GM12892 (cell line): ENCODE measurements at regions not wholly inside any gene's neighbourhood (a gene's known extent, or its start where the extent isn't known, plus 50 kb on each side); places are given as distances from the start of the nearest gene placed in this dataset.

Source experiments
- POLR2A ChIP-seq: IDR thresholded peaks from 2 replicates; pipeline ENCODE4 v1.6.1; 2011; ENCODE audit warnings: low read depth, low read length, control low read depth
- POLR2AphosphoS5 ChIP-seq: IDR thresholded peaks from 2 replicates; pipeline ENCODE4 v1.6.1; 2011; ENCODE audit warnings: low read depth, low read length, control low read depth
- TAF1 ChIP-seq: IDR thresholded peaks from 2 replicates; pipeline ENCODE4 v1.6.1; 2011; ENCODE audit warnings: low read depth, mild to moderate bottlenecking, control low read depth, low read length, borderline replicate concordance

DNA sequence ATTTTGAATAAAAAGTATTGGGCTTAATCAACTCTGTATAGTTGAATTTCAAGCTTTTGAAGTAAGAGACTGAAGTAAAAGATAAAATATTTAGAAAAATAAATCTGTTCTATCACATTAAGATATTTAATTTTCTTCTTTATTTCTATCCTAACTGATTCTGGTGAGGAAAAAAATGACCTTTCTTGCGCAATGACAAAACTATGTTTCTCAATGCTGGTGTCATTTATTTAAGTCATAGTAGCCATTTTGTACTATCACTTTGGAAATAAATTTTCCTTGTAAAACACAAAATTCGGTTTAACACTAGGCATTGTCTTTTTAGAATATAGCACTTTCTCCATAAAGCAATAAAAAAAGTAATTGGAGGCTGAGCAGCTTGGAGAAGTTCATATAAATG lies 728.0 kb downstream of the CDH9 start:
- TF ChIP-seq POLR2A (no peak), POLR2AphosphoS5 (no peak), TAF1 (no peak)
